ENCODE measurements at regions not wholly inside any gene's neighbourhood (a gene's known extent, or its start where the extent isn't known, plus 50 kb on each side); places are given as distances from the start of the nearest gene placed in this dataset.

DNA sequence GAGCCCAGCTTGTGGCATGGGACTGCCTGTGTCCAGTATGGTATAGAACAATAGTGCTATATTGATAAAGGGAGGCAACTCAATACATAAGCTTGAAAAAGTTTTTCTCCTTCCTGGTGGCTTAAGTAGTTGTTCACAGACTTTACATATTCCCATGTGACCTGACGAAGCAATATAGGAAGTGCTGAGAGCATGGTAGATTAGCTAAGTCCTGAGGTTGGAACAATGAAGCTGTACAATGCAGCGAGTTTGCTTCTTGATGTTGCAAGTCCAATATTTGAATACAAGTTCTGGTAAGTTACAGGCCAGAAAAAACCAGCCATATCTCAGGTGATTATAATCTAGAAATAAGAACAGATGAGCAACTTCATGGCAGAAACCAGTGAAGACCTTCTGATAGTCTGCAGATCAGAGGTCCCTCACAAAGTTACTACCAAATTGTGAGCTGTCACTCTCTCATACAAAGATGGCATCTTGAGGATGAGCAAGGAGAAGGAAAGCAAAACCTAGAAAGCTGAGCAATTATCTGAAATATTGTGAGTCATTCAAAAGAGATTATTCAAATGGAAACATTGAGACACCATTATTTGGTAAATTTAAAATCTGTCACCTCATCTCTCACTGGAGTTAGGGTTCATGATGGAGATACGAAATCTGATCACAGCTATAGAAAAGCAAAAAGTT is 72.9 kb upstream of the BTG1 start:
- TF ChIP-seq, protein P1, sequence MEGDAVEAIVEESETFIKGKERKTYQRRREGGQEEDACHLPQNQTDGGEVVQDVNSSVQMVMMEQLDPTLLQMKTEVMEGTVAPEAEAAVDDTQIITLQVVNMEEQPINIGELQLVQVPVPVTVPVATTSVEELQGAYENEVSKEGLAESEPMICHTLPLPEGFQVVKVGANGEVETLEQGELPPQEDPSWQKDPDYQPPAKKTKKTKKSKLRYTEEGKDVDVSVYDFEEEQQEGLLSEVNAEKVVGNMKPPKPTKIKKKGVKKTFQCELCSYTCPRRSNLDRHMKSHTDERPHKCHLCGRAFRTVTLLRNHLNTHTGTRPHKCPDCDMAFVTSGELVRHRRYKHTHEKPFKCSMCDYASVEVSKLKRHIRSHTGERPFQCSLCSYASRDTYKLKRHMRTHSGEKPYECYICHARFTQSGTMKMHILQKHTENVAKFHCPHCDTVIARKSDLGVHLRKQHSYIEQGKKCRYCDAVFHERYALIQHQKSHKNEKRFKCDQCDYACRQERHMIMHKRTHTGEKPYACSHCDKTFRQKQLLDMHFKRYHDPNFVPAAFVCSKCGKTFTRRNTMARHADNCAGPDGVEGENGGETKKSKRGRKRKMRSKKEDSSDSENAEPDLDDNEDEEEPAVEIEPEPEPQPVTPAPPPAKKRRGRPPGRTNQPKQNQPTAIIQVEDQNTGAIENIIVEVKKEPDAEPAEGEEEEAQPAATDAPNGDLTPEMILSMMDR (IDR thresholded peaks at IDR 0.05; ENCODE audit: insufficient read depth, low read length, poor library complexity, severe bottlenecking), result no peak
- Histone ChIP-seq H3K36me3 (ENCODE audit: control insufficient read depth, insufficient read depth, low read length) (no peaks in the 10 kb centered on the region), H3K27me3 (replicated peaks; ENCODE audit: control insufficient read depth, insufficient read depth, low read length) (no peaks in the 10 kb centered on the region), H3K4me3 (replicated peaks; ENCODE audit: low read depth, low read length) (no peak overlapping the region)
- no peak for DNase-seq (ENCODE audit: extremely low read depth, insufficient read length)

DNA sequence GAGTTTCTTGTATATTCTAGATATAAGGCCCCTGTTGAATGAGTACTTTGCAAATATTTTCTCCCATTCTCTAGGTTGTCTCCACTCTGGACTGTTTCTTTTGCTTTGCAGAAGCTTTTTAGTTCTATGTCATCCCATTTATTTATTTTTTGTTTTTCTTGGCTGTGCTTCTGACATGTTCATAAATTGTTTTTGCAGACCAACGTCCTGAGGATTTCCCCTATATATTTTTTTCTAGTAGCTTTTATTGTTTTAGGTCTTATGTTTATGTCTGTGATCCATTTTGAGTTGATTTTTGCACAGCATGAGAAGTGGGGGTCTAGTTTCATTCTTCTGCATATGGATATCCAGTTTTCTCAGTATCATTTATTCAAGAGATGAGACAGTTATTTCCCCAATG is 70.4 kb upstream of the BTG1 start:
- DNase-seq (ENCODE audit: extremely low read depth, insufficient read length), result no peak
- Histone ChIP-seq H3K36me3 (ENCODE audit: control insufficient read depth, insufficient read depth, low read length) (no peaks in the 10 kb centered on the region), H3K4me3 (replicated peaks; ENCODE audit: low read depth, low read length) (no peak overlapping the region), H3K27me3 (replicated peaks; ENCODE audit: control insufficient read depth, insufficient read depth, low read length) (no peaks in the 10 kb centered on the region)
- TF ChIP-seq, protein P1 (IDR thresholded peaks at IDR 0.05; ENCODE audit: insufficient read depth, low read length, poor library complexity, severe bottlenecking), result no peak

DNA sequence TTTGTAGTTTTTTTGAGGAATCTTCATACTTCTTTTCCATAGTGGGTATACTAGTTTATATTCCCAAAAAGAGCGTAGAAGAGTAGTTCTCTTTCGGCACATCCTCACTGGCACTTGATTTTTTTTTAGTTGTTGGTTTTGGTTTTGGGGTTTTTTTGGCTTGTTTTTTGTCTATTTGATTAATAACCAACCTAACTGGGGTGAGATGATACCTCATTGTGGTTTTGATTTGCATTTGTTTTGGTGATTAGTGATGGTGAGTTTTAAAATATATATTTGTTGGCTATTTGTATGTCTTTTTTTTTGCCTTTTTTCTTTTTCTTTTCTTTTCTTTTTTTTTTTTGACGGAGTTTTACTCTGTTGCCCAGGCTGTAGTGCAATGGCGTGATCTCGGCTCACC is 69.7 kb upstream of the BTG1 start:
- DNase-seq (ENCODE audit: extremely low read depth, insufficient read length), result no peak
- no peak overlapping the region for H3K4me3 ChIP-seq (replicated peaks; ENCODE audit: low read depth, low read length)
- no peaks in the 10 kb centered on the region for H3K27me3 ChIP-seq (replicated peaks; ENCODE audit: control insufficient read depth, insufficient read depth, low read length)
- no peaks in the 10 kb centered on the region for H3K36me3 ChIP-seq (ENCODE audit: control insufficient read depth, insufficient read depth, low read length)
- TF ChIP-seq, protein P1 (IDR thresholded peaks at IDR 0.05; ENCODE audit: insufficient read depth, low read length, poor library complexity, severe bottlenecking), result no peak

DNA sequence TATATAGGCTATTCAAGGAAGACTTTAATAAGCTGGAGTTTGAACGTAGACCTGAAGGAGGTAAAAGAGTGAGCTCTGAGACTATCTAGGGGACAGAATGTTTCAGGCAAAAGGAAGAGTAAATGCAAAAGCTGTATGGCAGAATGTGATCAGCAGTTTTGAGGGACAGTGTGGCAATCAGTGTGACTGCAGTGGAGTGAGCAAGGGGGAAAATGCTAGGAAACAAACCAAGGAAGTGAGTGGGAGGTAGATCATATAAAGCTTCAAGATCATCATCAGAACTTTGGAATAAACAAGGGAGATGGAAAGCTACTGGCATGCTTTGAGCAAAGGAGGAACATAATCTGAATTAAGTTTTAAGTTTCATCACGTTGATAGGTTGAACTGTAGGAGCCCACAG is 67.5 kb upstream of the BTG1 start:
- TF ChIP-seq, protein P1 (IDR thresholded peaks at IDR 0.05; ENCODE audit: insufficient read depth, low read length, poor library complexity, severe bottlenecking), result no peak
- Histone ChIP-seq H3K27me3 (replicated peaks; ENCODE audit: control insufficient read depth, insufficient read depth, low read length) (no peaks in the 10 kb centered on the region), H3K4me3 (replicated peaks; ENCODE audit: low read depth, low read length) (no peak overlapping the region), H3K36me3 (ENCODE audit: control insufficient read depth, insufficient read depth, low read length) (no peaks in the 10 kb centered on the region)
- no peak for DNase-seq (ENCODE audit: extremely low read depth, insufficient read length)

DNA sequence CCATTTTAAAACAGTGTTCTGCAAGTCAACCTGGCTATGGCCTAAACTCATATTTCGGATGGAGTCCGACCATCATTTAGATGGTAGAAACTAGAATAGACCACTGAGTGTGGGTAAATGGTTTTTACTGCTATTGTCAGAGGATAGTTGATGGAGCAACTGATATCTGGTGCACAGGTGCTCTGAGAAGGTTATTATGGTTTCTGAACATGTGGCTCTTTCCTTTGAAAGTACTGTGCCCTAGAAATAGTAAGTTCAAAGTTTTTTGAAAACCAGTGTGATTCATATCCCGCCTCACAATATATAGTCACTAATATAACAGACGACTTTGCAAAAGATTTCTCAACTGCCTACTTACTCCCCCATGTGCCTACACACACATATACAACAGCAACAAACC is 64.4 kb upstream of the BTG1 start:
- DNase-seq (ENCODE audit: extremely low read depth, insufficient read length), result peak; percentile 36
- no peaks in the 10 kb centered on the region for H3K27me3 ChIP-seq (replicated peaks; ENCODE audit: control insufficient read depth, insufficient read depth, low read length)
- H3K4me3 ChIP-seq (replicated peaks; ENCODE audit: low read depth, low read length), result no peak overlapping the region
- H3K36me3 ChIP-seq (ENCODE audit: control insufficient read depth, insufficient read depth, low read length), result no peaks in the 10 kb centered on the region
- TF ChIP-seq, protein P1 (IDR thresholded peaks at IDR 0.05; ENCODE audit: insufficient read depth, low read length, poor library complexity, severe bottlenecking), result peak; percentile 9

Measured in GM06990 (cell line).